ENCODE measurements at regions not wholly inside any gene's neighbourhood (a gene's known extent, or its start where the extent isn't known, plus 50 kb on each side); places are given as distances from the start of the nearest gene placed in this dataset.
"Not testable (repeated sequence)": the region's sequence is repeated elsewhere in the genome, so short reads cannot be mapped to it uniquely, and the experiment has no call there.

- FAIRE-seq = no peak
These were observed 1788.1 kb downstream of the BRINP3 start for GRCh38 chr1:188689542-188689941.

GRCh38 chr1:188700116-188700515 is 1777.5 kb downstream of the BRINP3 start:
- FAIRE-seq = no peak

- no peak for FAIRE-seq
These were observed 1770.9 kb downstream of the BRINP3 start for GRCh38 chr1:188706742-188707141.

- FAIRE-seq = no peak
These were observed 1768.7 kb downstream of the BRINP3 start for GRCh38 chr1:188708795-188709535.

- no peak for FAIRE-seq
These were observed 1762.1 kb downstream of the BRINP3 start for GRCh38 chr1:188715566-188715965.

- FAIRE-seq = no peak
These were observed 1757.9 kb downstream of the BRINP3 start for GRCh38 chr1:188719735-188720134.

GRCh38 chr1:188723332-188724020 is 1754.2 kb downstream of the BRINP3 start:
- no peak for FAIRE-seq

GRCh38 chr1:188729039-188729438 is 1748.6 kb downstream of the BRINP3 start:
- no peak for FAIRE-seq

- no peak for FAIRE-seq
These were observed 1742.1 kb downstream of the BRINP3 start for GRCh38 chr1:188735567-188735966.

GRCh38 chr1:188749275-188749674 is 1728.4 kb downstream of the BRINP3 start:
- not testable (repeated sequence) for FAIRE-seq

GRCh38 chr1:188752027-188752426 is 1725.6 kb downstream of the BRINP3 start:
- FAIRE-seq = not testable (repeated sequence)

- not testable (repeated sequence) for FAIRE-seq
These were observed 1719.9 kb downstream of the BRINP3 start for GRCh38 chr1:188757747-188758146.

- no peak for FAIRE-seq
These were observed 1716.4 kb downstream of the BRINP3 start for GRCh38 chr1:188761226-188761625.

- no peak for FAIRE-seq
These were observed 1715.4 kb downstream of the BRINP3 start for GRCh38 chr1:188762166-188762743.

- FAIRE-seq = no peak
These were observed 1714.1 kb downstream of the BRINP3 start for GRCh38 chr1:188763541-188763940.

- no peak for FAIRE-seq
These were observed 1708.5 kb downstream of the BRINP3 start for GRCh38 chr1:188769181-188769580.

GRCh38 chr1:188769936-188770335 is 1707.7 kb downstream of the BRINP3 start:
- FAIRE-seq = no peak

- no peak for FAIRE-seq
These were observed 1699.1 kb downstream of the BRINP3 start for GRCh38 chr1:188778578-188778977.

GRCh38 chr1:188782220-188782841 is 1695.3 kb downstream of the BRINP3 start:
- FAIRE-seq = no peak

GRCh38 chr1:188794969-188795368 is 1682.7 kb downstream of the BRINP3 start:
- FAIRE-seq = no peak

- FAIRE-seq = not testable (repeated sequence)
These were observed 1665.5 kb downstream of the BRINP3 start for GRCh38 chr1:188812153-188812552.

GRCh38 chr1:188812836-188813573 is 1664.7 kb downstream of the BRINP3 start:
- not testable (repeated sequence) for FAIRE-seq

- no peak for FAIRE-seq
These were observed 1659.8 kb downstream of the BRINP3 start for GRCh38 chr1:188817814-188818213.
